Caco-2 (cell line): ENCODE measurements at regions not wholly inside any gene's neighbourhood (a gene's known extent, or its start where the extent isn't known, plus 50 kb on each side); places are given as distances from the start of the nearest gene placed in this dataset.

Experiments used
- BruUV-seq: library from RNA; stranded (reverse); fragments of 400-500 nt; replicated peaks from 2 replicates; lab custom pipeline; 2021; lab: Mats Ljungman, UMichigan
- CTCF ChIA-PET: fragments of 300-600 bp; sonication (Branson Sonifier 250); formaldehyde crosslinking; loops from one replicate; lab custom pipeline; 2022; ENCODE audit warnings: antibody characterized with exemption; lab: Charles Lee
- POLR2A ChIA-PET: fragments of 300-600 bp; sonication (Branson Sonifier 250); formaldehyde crosslinking; loops from one replicate; lab custom pipeline; 2022; ENCODE audit warnings: antibody characterized with exemption; lab: Charles Lee
- DNase-seq, 2 experiments: peaks; one replicate each; pipeline versions ENCODE4 v3.0.0 to v3.0.0-alpha.2; 2020 to 2022
- H3K27me3 ChIP-seq: replicated peaks from 2 replicates; pipeline ENCODE4 v1.6.0; 2011; ENCODE audit warnings: low read length; ENCODE audit not compliant: control insufficient read depth, insufficient read depth
- H3K36me3 ChIP-seq: 2 replicates; pipeline ENCODE4 v1.5.1; 2011; ENCODE audit warnings: low read length; ENCODE audit not compliant: control insufficient read depth, insufficient read depth
- H3K4me1 ChIP-seq: fragments of 250-450 bp; sonication (Bioruptor Pico); 2 replicates; pipeline ENCODE4 v1.5.1; 2020; ENCODE audit warnings: mild to moderate bottlenecking
- H3K4me3 ChIP-seq: 2 replicates; pipeline ENCODE4 v1.5.1; 2011; ENCODE audit warnings: low read depth, mild to moderate bottlenecking, control low read depth, low read length
- H3K9me3 ChIP-seq: fragments of 250-450 bp; sonication (Bioruptor Pico); 2 replicates; pipeline ENCODE4 v1.5.1; 2020; ENCODE audit warnings: mild to moderate bottlenecking, moderate library complexity
- H3K27ac Mint-ChIP-seq: one replicate; pipeline ENCODE4 v1.8.0; 2022; ENCODE audit warnings: mixed read lengths; ENCODE audit not compliant: unreplicated experiment
- H3K27me3 Mint-ChIP-seq: one replicate; pipeline ENCODE4 v1.8.0; 2022; ENCODE audit warnings: mixed read lengths; ENCODE audit not compliant: insufficient read depth, unreplicated experiment
- H3K36me3 Mint-ChIP-seq: one replicate; pipeline ENCODE4 v1.8.0; 2022; ENCODE audit warnings: mild to moderate bottlenecking, mixed read lengths; ENCODE audit not compliant: insufficient read depth, unreplicated experiment
- H3K4me1 Mint-ChIP-seq: one replicate; pipeline ENCODE4 v1.8.0; 2022; ENCODE audit warnings: low read depth, mixed read lengths; ENCODE audit not compliant: unreplicated experiment
- H3K4me3 Mint-ChIP-seq: one replicate; pipeline ENCODE4 v1.8.0; 2022; ENCODE audit warnings: mild to moderate bottlenecking, moderate library complexity, mixed read lengths; ENCODE audit not compliant: unreplicated experiment
- H3K9me3 Mint-ChIP-seq: one replicate; pipeline ENCODE4 v1.8.0; 2022; ENCODE audit warnings: mixed read lengths; ENCODE audit not compliant: unreplicated experiment
- intact Hi-C: fragments of 100-400 bp; cut with micrococcal nuclease; formaldehyde crosslinking; loops from one replicate; pipeline ENCODE4 v1.10.0; 2022; ENCODE audit not compliant: unreplicated experiment
- TF ChIP-seq, protein P1 (sequence below), 2 experiments: fragments of 200-600 bp in 1 of 2; IDR thresholded peaks; 1 replicate in 1 of 2; 2 replicates in 1 of 2; pipeline versions ENCODE4 v1.5.1 to v1.8.0; 2011 to 2022; ENCODE audit warnings: antibody characterized with exemption in 1 of 2, control low read depth in 1 of 2, inconsistent platforms in 1 of 2, low read depth in 1 of 2, low read length in 1 of 2, mild to moderate bottlenecking in 1 of 2, moderate library complexity in 1 of 2; ENCODE audit not compliant: insufficient read depth in 1 of 2, severe bottlenecking in 1 of 2, unreplicated experiment in 1 of 2

DNA sequence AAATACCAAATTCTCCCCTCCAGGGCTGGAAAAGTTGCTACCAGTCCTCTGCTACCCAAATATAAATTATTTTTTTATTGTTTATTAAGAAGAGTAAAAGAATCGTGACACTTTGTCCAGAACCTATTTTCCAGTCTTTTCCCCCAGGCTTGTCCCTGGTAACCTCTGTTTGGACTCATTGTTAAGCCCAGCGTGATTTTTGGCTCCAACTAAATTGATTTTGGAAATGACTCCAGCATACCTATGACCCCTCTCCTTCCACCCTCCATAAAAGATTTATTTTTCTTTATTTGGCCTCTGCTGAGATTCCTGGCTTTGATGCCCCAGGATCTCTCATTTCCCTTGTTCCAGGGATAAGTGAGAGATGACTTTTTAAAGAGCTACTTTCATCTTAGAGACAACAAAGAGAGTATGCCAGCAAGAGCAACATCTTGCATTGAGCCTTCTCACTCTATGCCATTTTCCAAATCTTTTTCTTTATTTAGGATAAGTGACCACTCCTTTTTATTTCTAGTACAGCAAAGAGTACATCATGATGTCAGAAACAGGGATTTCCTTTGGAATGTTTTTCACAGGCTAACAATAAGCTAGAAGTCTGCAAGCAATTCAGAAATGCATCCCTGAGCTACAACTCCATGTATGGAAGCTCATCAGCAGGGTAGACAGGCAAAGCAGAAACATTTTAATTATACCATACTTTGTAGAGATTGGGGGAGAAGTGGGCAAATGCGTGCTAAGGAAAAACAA, 75.8 kb downstream of the DAD1 start:
- Mint-ChIP-seq H3K4me3 (no peak overlapping the region), H3K9me3 (no peaks in the 10 kb centered on the region), H3K27ac (no peak overlapping the region), H3K4me1 (peaks cover 15% of the 10 kb centered on the region), H3K27me3 (no peaks in the 10 kb centered on the region), H3K36me3 (no peaks in the 10 kb centered on the region)
- POLR2A ChIA-PET = no interaction called here
- Histone ChIP-seq H3K36me3 (no peaks in the 10 kb centered on the region), H3K9me3 (no peaks in the 10 kb centered on the region), H3K27me3 (no peaks in the 10 kb centered on the region), H3K4me1 (peaks cover 18% of the 10 kb centered on the region), H3K4me3 (no peak overlapping the region)
- no TSS peak for BruUV-seq
- TF ChIP-seq, protein P1, sequence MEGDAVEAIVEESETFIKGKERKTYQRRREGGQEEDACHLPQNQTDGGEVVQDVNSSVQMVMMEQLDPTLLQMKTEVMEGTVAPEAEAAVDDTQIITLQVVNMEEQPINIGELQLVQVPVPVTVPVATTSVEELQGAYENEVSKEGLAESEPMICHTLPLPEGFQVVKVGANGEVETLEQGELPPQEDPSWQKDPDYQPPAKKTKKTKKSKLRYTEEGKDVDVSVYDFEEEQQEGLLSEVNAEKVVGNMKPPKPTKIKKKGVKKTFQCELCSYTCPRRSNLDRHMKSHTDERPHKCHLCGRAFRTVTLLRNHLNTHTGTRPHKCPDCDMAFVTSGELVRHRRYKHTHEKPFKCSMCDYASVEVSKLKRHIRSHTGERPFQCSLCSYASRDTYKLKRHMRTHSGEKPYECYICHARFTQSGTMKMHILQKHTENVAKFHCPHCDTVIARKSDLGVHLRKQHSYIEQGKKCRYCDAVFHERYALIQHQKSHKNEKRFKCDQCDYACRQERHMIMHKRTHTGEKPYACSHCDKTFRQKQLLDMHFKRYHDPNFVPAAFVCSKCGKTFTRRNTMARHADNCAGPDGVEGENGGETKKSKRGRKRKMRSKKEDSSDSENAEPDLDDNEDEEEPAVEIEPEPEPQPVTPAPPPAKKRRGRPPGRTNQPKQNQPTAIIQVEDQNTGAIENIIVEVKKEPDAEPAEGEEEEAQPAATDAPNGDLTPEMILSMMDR (IDR thresholded peaks at IDR 0.05; ENCODE audit: insufficient read depth in 1 of 2, low read depth in 1 of 2, low read length in 1 of 2, severe bottlenecking in 1 of 2, unreplicated experiment in 1 of 2) = no peak
- DNase-seq = no peak
- CTCF ChIA-PET = no interaction called here
- intact Hi-C loops = no loop called here

DNA sequence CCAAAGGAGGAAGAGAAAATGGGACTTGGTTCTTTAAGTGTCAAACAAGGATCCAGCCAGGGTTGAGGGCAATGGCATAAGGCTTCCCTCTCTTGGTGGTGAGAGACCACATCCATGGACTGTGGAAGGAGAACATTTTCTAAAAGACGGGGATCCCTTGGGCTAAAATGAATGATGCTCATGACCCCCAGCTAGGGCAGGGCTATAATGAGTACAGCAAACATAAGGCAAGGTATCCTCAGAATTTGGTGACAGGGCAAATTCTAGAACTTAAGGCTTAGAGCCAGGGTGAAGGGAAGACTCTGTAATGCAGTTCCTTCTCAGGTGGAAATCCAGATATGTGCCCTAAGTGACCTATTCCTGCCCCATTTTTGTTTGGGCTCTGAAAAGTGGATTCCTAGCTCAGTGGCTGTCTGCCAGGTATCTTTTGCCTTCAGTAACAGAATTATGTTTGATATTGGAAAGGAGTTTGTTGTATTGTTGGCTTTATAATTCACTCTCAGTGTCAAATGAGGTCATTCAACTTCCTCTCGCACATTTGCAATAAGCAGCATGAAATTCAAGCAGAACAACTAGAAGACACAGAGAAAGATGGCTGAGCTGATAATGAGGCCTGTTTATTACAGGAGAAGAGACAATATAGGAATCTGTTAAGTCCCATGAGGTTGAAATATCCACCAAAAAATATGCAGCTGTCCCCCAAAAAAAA, 76.8 kb downstream of the DAD1 start:
- no peak overlapping the region for H3K4me3 Mint-ChIP-seq
- H3K36me3 Mint-ChIP-seq = no peaks in the 10 kb centered on the region
- CTCF ChIA-PET = no interaction called here
- Histone ChIP-seq H3K4me3 (no peak overlapping the region), H3K4me1 (peaks cover 18% of the 10 kb centered on the region), H3K36me3 (no peaks in the 10 kb centered on the region), H3K27me3 (no peaks in the 10 kb centered on the region), H3K9me3 (no peaks in the 10 kb centered on the region)
- TF ChIP-seq, protein P1 (IDR thresholded peaks at IDR 0.05; ENCODE audit: insufficient read depth in 1 of 2, low read depth in 1 of 2, low read length in 1 of 2, severe bottlenecking in 1 of 2, unreplicated experiment in 1 of 2) = no peak
- POLR2A ChIA-PET = no interaction called here
- no peak overlapping the region for H3K27ac Mint-ChIP-seq
- peaks cover 15% of the 10 kb centered on the region for H3K4me1 Mint-ChIP-seq
- H3K9me3 Mint-ChIP-seq = no peaks in the 10 kb centered on the region
- no peak for DNase-seq
- intact Hi-C loops = no loop called here
- no peaks in the 10 kb centered on the region for H3K27me3 Mint-ChIP-seq
- no TSS peak for BruUV-seq

DNA sequence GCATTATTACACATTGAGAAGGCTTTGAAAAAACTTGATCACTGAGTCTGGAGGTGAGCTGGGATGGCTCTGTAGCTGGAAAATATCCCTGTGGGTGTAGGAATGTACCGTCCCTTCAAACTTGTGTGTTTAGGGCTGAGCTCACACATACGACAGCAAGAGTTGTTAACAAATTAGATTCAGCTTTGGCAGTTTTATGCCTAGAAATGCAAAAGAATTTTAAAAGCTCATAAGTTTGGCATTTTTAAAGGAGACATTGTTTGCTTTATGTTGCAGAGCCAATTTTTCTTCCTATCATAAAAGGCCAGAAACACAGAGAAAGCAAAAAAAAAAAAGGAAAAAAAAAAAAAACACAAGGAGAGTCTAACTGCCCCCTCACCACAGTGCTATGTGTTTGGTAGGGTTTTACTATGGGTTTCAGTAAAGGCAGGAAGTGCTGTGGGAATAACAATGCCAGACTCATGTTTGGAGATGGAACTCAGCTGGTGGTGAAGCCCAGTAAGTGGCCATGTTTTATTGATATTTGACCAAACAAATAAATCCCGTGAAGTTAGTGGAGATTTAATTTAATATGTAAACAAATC, 78.4 kb downstream of the DAD1 start:
- POLR2A ChIA-PET = interaction anchor here (0.7 kb wide), 1 partner anchor 293 kb away, joined by 8 read pairs; no protein-coding TSS in a partner anchor

More for the DNA sequence above, 78.4 kb downstream of the DAD1 start:
- peaks cover 15% of the 10 kb centered on the region for H3K4me1 Mint-ChIP-seq
- Histone ChIP-seq H3K36me3 (no peaks in the 10 kb centered on the region), H3K9me3 (no peaks in the 10 kb centered on the region), H3K4me3 (no peak overlapping the region), H3K4me1 (peaks cover 18% of the 10 kb centered on the region), H3K27me3 (no peaks in the 10 kb centered on the region)
- TF ChIP-seq, protein P1 (IDR thresholded peaks at IDR 0.05; ENCODE audit: insufficient read depth in 1 of 2, low read depth in 1 of 2, low read length in 1 of 2, severe bottlenecking in 1 of 2, unreplicated experiment in 1 of 2) = no peak
- no peaks in the 10 kb centered on the region for H3K36me3 Mint-ChIP-seq
- no peak overlapping the region for H3K4me3 Mint-ChIP-seq
- CTCF ChIA-PET = interaction anchor here (0.5 to 1.1 kb wide), 3 partner anchors 130 to 381 kb away, joined by 3 read pairs; no protein-coding TSS in a partner anchor
- BruUV-seq = no TSS peak
- no peaks in the 10 kb centered on the region for H3K9me3 Mint-ChIP-seq
- no peak for DNase-seq
- intact Hi-C loops = no loop called here
- no peaks in the 10 kb centered on the region for H3K27me3 Mint-ChIP-seq
- peak overlapping the region; percentile 14 for H3K27ac Mint-ChIP-seq
